ENCODE measurements at regions not wholly inside any gene's neighbourhood (a gene's known extent, or its start where the extent isn't known, plus 50 kb on each side); places are given as distances from the start of the nearest gene placed in this dataset.

DNA sequence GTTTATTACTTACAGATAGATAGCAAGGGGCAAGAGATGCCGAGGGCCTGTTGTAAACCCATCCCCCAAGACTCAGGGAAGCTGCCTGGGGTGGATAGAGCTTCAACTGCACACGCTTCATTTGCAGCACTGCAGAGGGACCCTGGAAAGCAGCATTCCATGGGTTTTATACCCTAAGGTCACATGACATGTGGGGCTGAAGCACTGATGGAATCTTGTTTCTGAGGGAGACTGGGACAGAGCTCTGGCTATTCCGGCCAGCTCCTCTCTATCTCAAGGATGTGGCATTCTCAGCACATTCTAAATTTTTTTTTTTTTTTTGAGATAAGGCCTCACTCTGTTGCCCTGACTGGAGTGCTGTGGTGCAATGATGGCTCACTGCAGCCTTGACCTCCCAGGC, 300.1 kb downstream of the MYCN start:
- no peak for ATAC-seq (ENCODE audit: low read depth)
- Histone ChIP-seq H3K36me3 (ENCODE audit: control insufficient read depth, insufficient read depth, low read length) (no peaks in the 10 kb centered on the region), H3K9ac (ENCODE audit: low read depth, low read length) (no peak overlapping the region), H3K23ac (ENCODE audit: low read depth, low read length) (no peak overlapping the region), H2BK120ac (ENCODE audit: low read depth, low read length) (no peak overlapping the region), H3K18ac (ENCODE audit: low read depth, low read length) (no peak overlapping the region), H3K4me2 (ENCODE audit: low read depth, low read length) (no peak overlapping the region), H3K27me3 (ENCODE audit: control insufficient read depth, insufficient read depth, low read length) (no peaks in the 10 kb centered on the region), H3K27ac (ENCODE audit: insufficient read depth, low read length) (no peak overlapping the region), H3K9me1 (ENCODE audit: insufficient read depth, low read length) (no peaks in the 10 kb centered on the region), H2BK15ac (ENCODE audit: low read depth, low read length) (no peak overlapping the region), H2AK9ac (replicated peaks; ENCODE audit: low read depth, low read length, poor library complexity) (no peak overlapping the region), H4K8ac (ENCODE audit: low read depth in 2 of 2, low read length in 2 of 2) (no peak overlapping the region), H4K20me1 (ENCODE audit: insufficient read depth, low read length) (no peaks in the 10 kb centered on the region), H4K91ac (ENCODE audit: insufficient read depth, low read depth, low read length) (no peak overlapping the region), H2AFZ (replicated peaks; ENCODE audit: low read length, poor library complexity) (no peak overlapping the region), H2BK20ac (ENCODE audit: low read depth, low read length) (no peak overlapping the region), H3K9me3 (ENCODE audit: control insufficient read depth, insufficient read depth, low read length) (peaks cover 28% of the 10 kb centered on the region), H3K4me1 (ENCODE audit: control insufficient read depth, insufficient read depth, low read length) (no peaks in the 10 kb centered on the region), H3K56ac (ENCODE audit: extremely low read depth, insufficient read depth, low read length) (no peak overlapping the region), H4K5ac (ENCODE audit: low read depth, low read length) (no peak overlapping the region), H3K14ac (replicated peaks; ENCODE audit: low read depth, low read length) (no peak overlapping the region), H3K4me3 (ENCODE audit: insufficient read depth, low read depth, low read length) (no peak overlapping the region), H2AK5ac (ENCODE audit: low read depth, low read length) (no peak overlapping the region), H3K79me1 (ENCODE audit: low read depth in 1 of 2, low read length in 2 of 2) (no peaks in the 10 kb centered on the region), H2BK5ac (ENCODE audit: low read depth, low read length, poor library complexity, severe bottlenecking) (no peak overlapping the region), H3K4ac (ENCODE audit: low read depth, low read length) (no peak overlapping the region)
- dilution Hi-C loops (cut with HindIII; ENCODE audit: low sequenced_read_pairs, unreplicated experiment), result no loop called here
- no peak for DNase-seq
- ChIA-PET POLR2A (ENCODE audit: unreplicated experiment) (no interaction called here), CTCF (no interaction called here)
- no TSS peak for BruUV-seq (replicated peaks)
- in situ Hi-C loops (cut with MboI; ENCODE audit: low sequenced_read_pairs), result no loop called here
- no peak for TF ChIP-seq FOS (IDR thresholded peaks at IDR 0.05; ENCODE audit: low read depth, low read length)
- TF ChIP-seq POLR2A (IDR thresholded peaks at IDR 0.05; ENCODE audit: low read depth, low read length), result no peak
- TF ChIP-seq SMC3 (IDR thresholded peaks at IDR 0.05; ENCODE audit: low read depth, low read length), result no peak
- TF ChIP-seq, protein P1, sequence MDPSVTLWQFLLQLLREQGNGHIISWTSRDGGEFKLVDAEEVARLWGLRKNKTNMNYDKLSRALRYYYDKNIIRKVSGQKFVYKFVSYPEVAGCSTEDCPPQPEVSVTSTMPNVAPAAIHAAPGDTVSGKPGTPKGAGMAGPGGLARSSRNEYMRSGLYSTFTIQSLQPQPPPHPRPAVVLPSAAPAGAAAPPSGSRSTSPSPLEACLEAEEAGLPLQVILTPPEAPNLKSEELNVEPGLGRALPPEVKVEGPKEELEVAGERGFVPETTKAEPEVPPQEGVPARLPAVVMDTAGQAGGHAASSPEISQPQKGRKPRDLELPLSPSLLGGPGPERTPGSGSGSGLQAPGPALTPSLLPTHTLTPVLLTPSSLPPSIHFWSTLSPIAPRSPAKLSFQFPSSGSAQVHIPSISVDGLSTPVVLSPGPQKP (IDR thresholded peaks at IDR 0.05; ENCODE audit: borderline replicate concordance, low read depth, low read length), result no peak
- TF ChIP-seq RAD21 (IDR thresholded peaks at IDR 0.05; ENCODE audit: low read length), result no peak
- TF ChIP-seq NFE2L2 (IDR thresholded peaks at IDR 0.05; ENCODE audit: low read depth, low read length), result no peak
- no peak for TF ChIP-seq MAZ (IDR thresholded peaks at IDR 0.05; ENCODE audit: borderline replicate concordance, low read depth, low read length)
- no peak for TF ChIP-seq RFX5 (IDR thresholded peaks at IDR 0.05; ENCODE audit: low read depth, low read length)
- no peak for TF ChIP-seq MXI1 (IDR thresholded peaks at IDR 0.05; ENCODE audit: borderline replicate concordance, low read depth, low read length)
- TF ChIP-seq, protein P2, sequence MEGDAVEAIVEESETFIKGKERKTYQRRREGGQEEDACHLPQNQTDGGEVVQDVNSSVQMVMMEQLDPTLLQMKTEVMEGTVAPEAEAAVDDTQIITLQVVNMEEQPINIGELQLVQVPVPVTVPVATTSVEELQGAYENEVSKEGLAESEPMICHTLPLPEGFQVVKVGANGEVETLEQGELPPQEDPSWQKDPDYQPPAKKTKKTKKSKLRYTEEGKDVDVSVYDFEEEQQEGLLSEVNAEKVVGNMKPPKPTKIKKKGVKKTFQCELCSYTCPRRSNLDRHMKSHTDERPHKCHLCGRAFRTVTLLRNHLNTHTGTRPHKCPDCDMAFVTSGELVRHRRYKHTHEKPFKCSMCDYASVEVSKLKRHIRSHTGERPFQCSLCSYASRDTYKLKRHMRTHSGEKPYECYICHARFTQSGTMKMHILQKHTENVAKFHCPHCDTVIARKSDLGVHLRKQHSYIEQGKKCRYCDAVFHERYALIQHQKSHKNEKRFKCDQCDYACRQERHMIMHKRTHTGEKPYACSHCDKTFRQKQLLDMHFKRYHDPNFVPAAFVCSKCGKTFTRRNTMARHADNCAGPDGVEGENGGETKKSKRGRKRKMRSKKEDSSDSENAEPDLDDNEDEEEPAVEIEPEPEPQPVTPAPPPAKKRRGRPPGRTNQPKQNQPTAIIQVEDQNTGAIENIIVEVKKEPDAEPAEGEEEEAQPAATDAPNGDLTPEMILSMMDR (conservative IDR thresholded peaks at IDR 0.05; ENCODE audit: low read depth, low read length), result no peak
- no peak for TF ChIP-seq MAFK (IDR thresholded peaks at IDR 0.05; ENCODE audit: low read depth, low read length)
- TF ChIP-seq, protein P3, sequence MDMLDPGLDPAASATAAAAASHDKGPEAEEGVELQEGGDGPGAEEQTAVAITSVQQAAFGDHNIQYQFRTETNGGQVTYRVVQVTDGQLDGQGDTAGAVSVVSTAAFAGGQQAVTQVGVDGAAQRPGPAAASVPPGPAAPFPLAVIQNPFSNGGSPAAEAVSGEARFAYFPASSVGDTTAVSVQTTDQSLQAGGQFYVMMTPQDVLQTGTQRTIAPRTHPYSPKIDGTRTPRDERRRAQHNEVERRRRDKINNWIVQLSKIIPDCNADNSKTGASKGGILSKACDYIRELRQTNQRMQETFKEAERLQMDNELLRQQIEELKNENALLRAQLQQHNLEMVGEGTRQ (IDR thresholded peaks at IDR 0.05; ENCODE audit: low read depth, low read length), result no peak
- TF ChIP-seq BHLHE40 (IDR thresholded peaks at IDR 0.05; ENCODE audit: low read depth, low read length), result no peak
- TF ChIP-seq RCOR1 (IDR thresholded peaks at IDR 0.05; ENCODE audit: insufficient replicate concordance, low read length), result no peak
- no peak for TF ChIP-seq CEBPB (IDR thresholded peaks at IDR 0.05; ENCODE audit: low read depth, low read length)
- no peak for TF ChIP-seq CHD1 (IDR thresholded peaks at IDR 0.05; ENCODE audit: low read depth, low read length)
- intact Hi-C loops (cut with micrococcal nuclease), result no loop called here
- no CpG with 5 or more reads among the region's 3 CpGs for WGBS, 2 experiments (ENCODE audit: extremely low coverage in 2 of 2, insufficient read length in 1 of 2)

Measured in IMR-90 (cell line).